Adrenal gland (tissue), 9 donors: ENCODE measurements at regions not wholly inside any gene's neighbourhood (a gene's known extent, or its start where the extent isn't known, plus 50 kb on each side); places are given as distances from the start of the nearest gene placed in this dataset.

Experiments used
- DNase-seq, 7 donors: peaks; one replicate each; pipeline ENCODE4 v3.0.0-alpha.2; 2019 to 2020
- H3K27ac ChIP-seq, 5 donors: fragments of 200-600 bp; sonication (generic) in 4 of 5; 1 replicate in 3 of 5; 2 replicates in 2 of 5; pipeline versions ENCODE4 v1.5.1 to v1.8.0; 2016 to 2020; ENCODE audit warnings: mild to moderate bottlenecking in 1 of 5
- H3K27me3 ChIP-seq: fragments of 200-600 bp; 2 replicates; pipeline ENCODE4 v1.8.0; 2021
- H3K36me3 ChIP-seq, 2 donors: fragments of 200-600 bp; replicated peaks in 1 of 2; 1 replicate in 1 of 2; 2 replicates in 1 of 2; pipeline versions ENCODE4 v1.5.1 to v1.8.0; 2018 to 2022
- H3K4me1 ChIP-seq, 2 donors: fragments of 200-600 bp; replicated peaks in 1 of 2; 1 replicate in 1 of 2; 2 replicates in 1 of 2; pipeline versions ENCODE4 v1.5.1 to v1.8.0; 2018 to 2021
- H3K4me3 ChIP-seq, 4 donors: fragments of 200-600 bp; sonication (generic) in 3 of 4; one replicate each; pipeline ENCODE4 v1.5.1; 2016 to 2018
- H3K9me3 ChIP-seq, 3 donors: fragments of 200-600 bp; sonication (generic) in 1 of 3; replicated peaks in 1 of 3; 1 replicate in 2 of 3; 2 replicates in 1 of 3; pipeline versions ENCODE4 v1.5.1 to v1.8.0; 2016 to 2021
- CTCF ChIP-seq, 6 experiments: fragments of 450-650 bp in 4 of 6; fragments of 200-600 bp in 2 of 6; sonication (generic) in 1 of 6; IDR thresholded peaks; 1 replicate in 5 of 6; 2 replicates in 1 of 6; pipeline versions ENCODE4 v1.5.1 to v1.8.0; 2016 to 2021; ENCODE audit warnings: antibody characterized with exemption in 6 of 6, mild to moderate bottlenecking in 2 of 6, moderate library complexity in 1 of 6
- POLR2A ChIP-seq, 2 donors: fragments of 450-650 bp; IDR thresholded peaks; one replicate each; pipeline ENCODE4 v1.6.1; 2017; ENCODE audit warnings: antibody characterized with exemption in 2 of 2, mild to moderate bottlenecking in 2 of 2, moderate library complexity in 1 of 2
- WGBS, 4 donors: extraction: QIAGEN DNeasy Blood & Tissue Kit in 2 of 4; methylation state at CpG; one replicate each; pipeline versions ENCODE4 v1.1.5 to v1.1.7; 2013 to 2017; 5-methylcytosine and 5-hydroxymethylcytosine counted together
- intact Hi-C, 2 donors: fragments of 100-400 bp; cut with DNase I; formaldehyde crosslinking; loops; one replicate each; pipeline versions ENCODE4 v1.14.1 to v1.15.0; 2022 to 2023
- donor health status: healthy with polysubstance abuse.
- donor health status: Bipolar disorder and iron deficiency.
- donor health status: DM: yes; HTN: yes; CAD: no.
- donor health status: DM: no; HTN: no; CAD: no.
- donor health status: DM: no; HTN: no; CAD: no.

GRCh38 chr15:39028069-39028468 is 463.5 kb upstream of the RASGRP1 start:
- no peaks in the 10 kb centered on the region for H3K27me3 ChIP-seq
- H3K4me3 ChIP-seq, result no peak overlapping the region
- intact Hi-C loops, result no loop called here
- H3K9me3 ChIP-seq, result no peaks in the 10 kb centered on the region
- no peaks in the 10 kb centered on the region for H3K36me3 ChIP-seq
- H3K27ac ChIP-seq, result no peak overlapping the region
- TF ChIP-seq CTCF (IDR thresholded peaks at IDR 0.05) (no peak), POLR2A (IDR thresholded peaks at IDR 0.05) (no peak)
- H3K4me1 ChIP-seq, result peaks cover 0 to 4% of the 10 kb centered on the region in 2 donors
- 46 to 57% (median 51%) methylated on average over 3 of the region's 3 CpGs for WGBS, 4 donors
- peak; percentile 76 to 90 (median 88) for DNase-seq

- 74 to 88% (median 82%) methylated on average over 1 of the region's 1 CpG for WGBS, 4 donors
- no peak overlapping the region for H3K4me3 ChIP-seq
- H3K4me1 ChIP-seq, result peaks cover 0 to 4% of the 10 kb centered on the region in 2 donors
- H3K27me3 ChIP-seq, result no peaks in the 10 kb centered on the region
- TF ChIP-seq CTCF (IDR thresholded peaks at IDR 0.05), result no peak
- no peak for TF ChIP-seq POLR2A (IDR thresholded peaks at IDR 0.05)
- no peak overlapping the region for H3K27ac ChIP-seq
- intact Hi-C loops, result no loop called here
- H3K36me3 ChIP-seq, result no peaks in the 10 kb centered on the region
- no peaks in the 10 kb centered on the region for H3K9me3 ChIP-seq
- no peak for DNase-seq
Measured at GRCh38 chr15:39029741-39030140, 465.1 kb upstream of the RASGRP1 start.

DNA sequence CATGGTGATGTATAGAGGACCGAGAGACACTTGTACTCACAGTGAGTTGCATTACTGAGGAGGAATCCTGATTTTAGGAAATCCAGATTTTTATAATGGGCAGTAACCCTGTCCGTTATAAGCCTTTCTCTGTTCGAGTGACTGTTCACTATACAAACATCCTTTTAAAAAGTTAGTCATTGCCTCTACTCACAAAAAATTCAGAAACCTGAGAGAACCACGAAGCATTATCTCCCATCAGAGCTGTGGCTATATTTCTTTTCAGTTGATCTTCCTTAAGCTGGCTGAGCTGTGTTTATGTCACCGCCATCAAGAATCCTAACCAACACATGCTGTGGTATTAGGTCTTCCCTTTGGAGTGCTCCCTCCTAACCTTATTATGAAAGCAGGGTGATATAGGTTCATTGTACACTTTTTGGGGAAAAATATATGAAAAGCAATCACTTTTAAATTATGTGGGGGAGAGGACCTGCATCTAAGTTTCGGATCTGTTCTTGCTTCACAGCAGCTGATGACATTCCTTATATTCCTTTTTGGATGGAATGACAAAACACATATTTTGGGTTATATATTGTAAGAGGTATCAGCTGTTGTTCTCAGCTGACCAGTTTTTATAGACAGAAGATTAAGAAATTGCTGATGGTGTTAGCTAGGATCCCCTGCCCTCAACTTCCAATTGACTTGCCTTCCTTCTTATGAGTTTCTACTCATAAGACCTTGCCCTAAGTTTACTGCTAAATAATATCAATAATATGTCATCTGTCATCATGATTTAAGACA is 465.9 kb upstream of the RASGRP1 start:
- H3K27ac ChIP-seq, result no peak overlapping the region
- H3K36me3 ChIP-seq, result no peaks in the 10 kb centered on the region
- TF ChIP-seq CTCF (IDR thresholded peaks at IDR 0.05) (no peak), POLR2A (IDR thresholded peaks at IDR 0.05) (no peak)
- H3K9me3 ChIP-seq, result no peaks in the 10 kb centered on the region
- WGBS, 4 donors, result 91 to 96% (median 94%) methylated on average over 6 of the region's 6 CpGs
- H3K4me3 ChIP-seq, result no peak overlapping the region
- no peaks in the 10 kb centered on the region for H3K27me3 ChIP-seq
- DNase-seq, result no peak
- intact Hi-C loops, result no loop called here
- H3K4me1 ChIP-seq, result peaks cover 0 to 4% of the 10 kb centered on the region in 2 donors

GRCh38 chr15:39031596-39031995 is 467.0 kb upstream of the RASGRP1 start:
- H3K27ac ChIP-seq, result no peak overlapping the region
- H3K4me1 ChIP-seq, result peaks cover 0 to 4% of the 10 kb centered on the region in 2 donors
- TF ChIP-seq POLR2A (IDR thresholded peaks at IDR 0.05) (no peak), CTCF (IDR thresholded peaks at IDR 0.05) (no peak)
- H3K9me3 ChIP-seq, result no peaks in the 10 kb centered on the region
- no peak overlapping the region for H3K4me3 ChIP-seq
- H3K27me3 ChIP-seq, result no peaks in the 10 kb centered on the region
- no peak for DNase-seq
- intact Hi-C loops, result no loop called here
- H3K36me3 ChIP-seq, result no peaks in the 10 kb centered on the region
- 71 to 80% (median 75%) methylated on average over 4 of the region's 4 CpGs for WGBS, 4 donors
